Amniotic epithelial cell (primary cell): ENCODE measurements at regions not wholly inside any gene's neighbourhood (a gene's known extent, or its start where the extent isn't known, plus 50 kb on each side); places are given as distances from the start of the nearest gene placed in this dataset.
A peak's percentile ranks its signal among the peaks of the same experiment; 100 is the strongest.

Experiments used
- DNase-seq: peaks from one replicate; pipeline ENCODE4 v3.0.0-alpha.2; 2010; ENCODE audit warnings: low read depth

DNA sequence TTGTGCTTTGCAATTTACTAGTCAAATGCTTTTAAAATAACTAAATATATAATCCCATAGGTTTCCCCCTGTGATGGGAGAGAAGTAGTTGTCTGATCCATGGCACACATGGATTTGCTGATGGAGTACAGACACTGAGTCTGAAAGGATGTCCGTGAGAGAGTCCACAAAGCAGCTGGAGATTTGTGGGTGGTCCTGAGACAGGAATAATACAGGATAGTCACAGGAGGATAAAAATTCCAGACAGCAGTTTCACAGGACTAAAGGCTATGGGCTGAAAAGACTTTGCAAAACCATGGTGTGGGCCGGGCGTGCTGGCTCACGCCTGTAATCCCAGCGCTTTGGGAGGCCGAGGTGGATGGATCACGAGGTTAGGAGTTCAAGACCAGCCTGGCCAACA is 58.7 kb upstream of the ZFR start:
- peak; percentile 39 for DNase-seq

DNA sequence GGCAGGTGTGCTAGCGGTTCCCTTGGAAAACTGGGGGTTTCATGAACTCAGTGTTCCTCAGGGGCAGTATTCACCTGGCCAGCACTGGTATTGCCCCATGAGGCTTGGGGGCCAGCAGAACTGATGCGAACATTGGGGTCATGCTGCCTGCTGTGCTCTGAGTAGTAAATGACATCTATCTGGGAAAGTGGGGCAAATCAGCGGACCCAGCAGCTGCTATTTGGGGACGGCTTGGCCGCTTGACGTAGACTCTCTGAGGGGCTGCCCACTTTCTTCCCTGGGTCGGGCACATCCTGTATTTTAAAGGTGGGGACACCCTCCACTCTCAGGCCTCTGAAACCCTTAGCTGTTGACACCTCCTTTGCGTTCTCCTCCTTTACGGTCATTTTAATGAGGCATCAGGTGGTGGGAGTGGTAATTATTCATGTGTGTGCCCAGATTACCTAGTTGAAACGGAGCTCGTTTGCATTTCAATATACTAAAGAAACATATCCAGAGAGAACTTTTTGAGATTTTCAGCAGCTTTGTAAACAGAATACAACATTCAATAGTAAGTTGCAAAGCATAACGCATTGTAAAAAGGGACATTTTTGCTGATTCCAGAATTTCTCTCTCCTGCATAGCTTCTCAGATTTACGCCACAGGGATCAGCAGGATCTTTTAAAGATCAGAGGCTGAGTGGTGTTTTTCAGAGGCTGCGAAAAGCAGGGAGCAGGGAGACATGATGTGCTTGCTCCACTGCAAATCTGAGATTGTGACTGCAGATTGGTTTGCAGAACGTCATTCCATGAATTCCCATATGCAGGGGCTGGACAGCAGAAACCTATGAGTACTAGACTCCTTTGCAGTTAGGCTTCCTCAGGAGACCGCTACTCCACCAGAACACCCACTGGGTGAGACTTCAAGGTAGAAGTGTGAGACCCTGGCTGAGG is 56.8 kb upstream of the ZFR start:
- peak; percentile 56 for DNase-seq

DNA sequence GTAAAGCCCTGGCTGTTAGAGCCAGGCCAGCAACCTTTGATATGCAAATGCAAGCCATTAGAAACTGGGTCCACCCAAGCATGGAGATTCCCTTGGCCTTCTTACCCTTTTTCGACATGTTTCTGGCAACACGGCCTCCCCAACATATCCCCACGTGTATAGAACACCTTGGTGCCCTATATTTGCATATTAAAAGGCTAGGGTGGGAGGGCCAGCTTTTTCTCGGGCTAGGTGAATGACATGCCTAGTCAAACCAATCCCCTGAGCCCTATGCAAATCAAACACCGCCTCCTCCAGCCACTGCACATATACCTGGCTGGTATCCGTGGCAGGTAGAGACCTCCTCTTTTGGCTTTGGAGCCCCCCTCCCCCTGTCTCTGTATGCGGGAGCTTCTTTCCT is 55.6 kb upstream of the ZFR start:
- no peak for DNase-seq

DNA sequence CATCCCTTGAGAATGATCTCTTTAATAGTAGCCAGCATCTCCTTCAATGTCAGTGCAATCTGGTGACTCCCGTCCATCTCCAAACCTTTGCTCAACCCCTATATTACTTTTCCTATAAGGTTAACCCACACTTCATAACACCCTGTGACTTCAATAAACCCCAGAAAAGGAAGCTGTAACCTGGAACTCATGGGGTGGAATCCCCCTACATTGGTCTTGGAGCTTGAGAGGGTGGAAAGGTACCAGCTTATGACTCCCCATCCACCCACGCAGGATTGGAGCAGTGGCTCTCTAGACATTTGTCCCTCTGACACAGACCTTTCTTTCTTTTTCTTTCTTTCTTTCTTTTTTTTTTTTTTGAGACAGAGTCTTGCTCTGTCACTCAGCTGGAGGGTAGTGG is 54.7 kb upstream of the ZFR start:
- no peak for DNase-seq

DNA sequence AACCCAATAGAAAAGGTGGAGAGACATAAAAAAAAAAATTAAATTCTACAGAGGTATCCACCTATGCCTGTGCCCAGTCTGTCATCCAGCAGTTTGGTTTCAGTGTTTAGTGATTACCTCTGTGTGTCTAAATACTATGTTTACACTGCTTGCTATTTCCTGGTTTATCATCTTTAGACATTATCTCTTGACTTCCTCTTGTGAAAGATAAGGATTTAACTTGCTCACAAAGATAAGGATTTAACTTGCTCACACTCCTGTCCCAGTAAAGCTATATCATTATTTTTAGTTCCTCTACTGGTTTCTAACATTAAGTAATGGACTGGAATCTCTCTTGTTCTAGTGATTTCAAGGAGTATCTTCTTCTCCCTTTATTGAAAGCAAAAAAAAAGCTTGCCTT is 53.9 kb upstream of the ZFR start:
- peak; percentile 26 for DNase-seq

- peak; percentile 53 for DNase-seq
Observed at GRCh38 chr5:32496104-32496503, 51.6 kb upstream of the ZFR start.

- no peak for DNase-seq
Observed at GRCh38 chr5:32494827-32495226, 50.3 kb upstream of the ZFR start.
